ENCODE measurements at regions not wholly inside any gene's neighbourhood (a gene's known extent, or its start where the extent isn't known, plus 50 kb on each side); places are given as distances from the start of the nearest gene placed in this dataset.

GRCh38 chr13:111640476-111640875 lies 320.0 kb downstream of the TEX29 start:
- ChIA-PET CTCF (no interaction called here), POLR2A (no interaction called here)
- no peak for DNase-seq
- no peak overlapping the region for H2AFZ ChIP-seq (ENCODE audit: low read depth)
- H3K27me3 ChIP-seq (ENCODE audit: insufficient read depth): no peaks in the 10 kb centered on the region
- TF ChIP-seq MEF2A (IDR thresholded peaks at IDR 0.05; ENCODE audit: borderline replicate concordance, low read depth) (no peak), ZBTB33 (IDR thresholded peaks at IDR 0.05; ENCODE audit: borderline replicate concordance, low read depth) (no peak), CTCF (IDR thresholded peaks at IDR 0.05) (no peak), TCF12 (IDR thresholded peaks at IDR 0.05) (no peak), FOXJ3 (CRISPR knock-in tag; IDR thresholded peaks at IDR 0.05) (no peak), SIN3A (IDR thresholded peaks at IDR 0.05; ENCODE audit: borderline replicate concordance, low read depth, low read length) (no peak), JUND (IDR thresholded peaks at IDR 0.05) (no peak)
- no peaks in the 10 kb centered on the region for H3K9me3 ChIP-seq
- no peaks in the 10 kb centered on the region for H3K4me1 ChIP-seq (ENCODE audit: control insufficient read depth in 1 of 2, insufficient read depth in 2 of 2, low read depth in 1 of 2, low read length in 1 of 2)
- 23% methylated on average over 5 of the region's 9 CpGs for WGBS (ENCODE audit: low lambda C conversion rate)
- no peak overlapping the region for H3K4me2 ChIP-seq
- no peaks in the 10 kb centered on the region for H4K20me1 ChIP-seq (ENCODE audit: insufficient read depth)
- H3K9ac ChIP-seq: no peak overlapping the region
- H3K27ac ChIP-seq (ENCODE audit: low read depth in 2 of 2, low read length in 1 of 2): no peak overlapping the region
- H3K36me3 ChIP-seq (replicated peaks in 1 of 2; ENCODE audit: control insufficient read depth in 1 of 2, insufficient read depth in 2 of 2, low read length in 1 of 2): no peaks in the 10 kb centered on the region
- H3K9me2 ChIP-seq: no peaks in the 10 kb centered on the region
- no peaks in the 10 kb centered on the region for H3K79me2 ChIP-seq (ENCODE audit: insufficient read depth)
- no peak overlapping the region for H3K4me3 ChIP-seq (ENCODE audit: low read depth in 2 of 2, low read length in 1 of 2)
- no peaks in the 10 kb centered on the region for H3F3A ChIP-seq (replicated peaks; ENCODE audit: insufficient read depth)

- H3K4me2 ChIP-seq: no peak overlapping the region
- no peaks in the 10 kb centered on the region for H3F3A ChIP-seq (replicated peaks; ENCODE audit: insufficient read depth)
- no peaks in the 10 kb centered on the region for H3K36me3 ChIP-seq (replicated peaks in 1 of 2; ENCODE audit: control insufficient read depth in 1 of 2, insufficient read depth in 2 of 2, low read length in 1 of 2)
- TF ChIP-seq TCF12 (IDR thresholded peaks at IDR 0.05) (no peak), ZBTB33 (IDR thresholded peaks at IDR 0.05; ENCODE audit: borderline replicate concordance, low read depth) (no peak), RCOR1 (IDR thresholded peaks at IDR 0.05; ENCODE audit: low read length) (no peak), NFIC (IDR thresholded peaks at IDR 0.05; ENCODE audit: borderline replicate concordance) (no peak), FOXM1 (IDR thresholded peaks at IDR 0.05; ENCODE audit: low read depth) (no peak), CHD2 (IDR thresholded peaks at IDR 0.05; ENCODE audit: low read length, partially characterized antibody) (no peak)
- H4K20me1 ChIP-seq (ENCODE audit: insufficient read depth): no peaks in the 10 kb centered on the region
- WGBS (ENCODE audit: low lambda C conversion rate): 3% methylated on average over 6 of the region's 12 CpGs
- no peak for DNase-seq
- H3K9ac ChIP-seq: no peak overlapping the region
- no peak overlapping the region for H2AFZ ChIP-seq (ENCODE audit: low read depth)
- H3K79me2 ChIP-seq (ENCODE audit: insufficient read depth): no peaks in the 10 kb centered on the region
- H3K27me3 ChIP-seq (ENCODE audit: insufficient read depth): no peaks in the 10 kb centered on the region
- POLR2A ChIA-PET: no interaction called here
- H3K4me1 ChIP-seq (ENCODE audit: control insufficient read depth in 1 of 2, insufficient read depth in 2 of 2, low read depth in 1 of 2, low read length in 1 of 2): no peaks in the 10 kb centered on the region
- H3K4me3 ChIP-seq (ENCODE audit: low read depth in 2 of 2, low read length in 1 of 2): no peak overlapping the region
- CTCF ChIA-PET: no interaction called here
- no peak overlapping the region for H3K27ac ChIP-seq (ENCODE audit: low read depth in 2 of 2, low read length in 1 of 2)
- H3K9me3 ChIP-seq: no peaks in the 10 kb centered on the region
- no peaks in the 10 kb centered on the region for H3K9me2 ChIP-seq
These were observed 321.8 kb downstream of the TEX29 start for GRCh38 chr13:111642156-111642767.

Data from SK-N-SH (cell line).